Stomach (tissue), 8 donors: ENCODE measurements at regions not wholly inside any gene's neighbourhood (a gene's known extent, or its start where the extent isn't known, plus 50 kb on each side); places are given as distances from the start of the nearest gene placed in this dataset.

ENCODE experiments used
- DNase-seq, 2 donors: peaks; one replicate each; pipeline versions ENCODE4 v3.0.0 to v3.0.0-alpha.2; 2013 to 2019
- H3K27ac ChIP-seq, 5 donors: fragments of 200-600 bp in 4 of 5; sonication (generic) in 4 of 5; one replicate each; pipeline ENCODE4 v1.5.1; 2013 to 2019; ENCODE audit warnings: mild to moderate bottlenecking in 1 of 5, moderate library complexity in 1 of 5
- H3K27me3 ChIP-seq, 3 donors: fragments of 200-600 bp; sonication (generic); one replicate each; pipeline ENCODE4 v1.5.1; 2017 to 2019; ENCODE audit warnings: mixed run types in 1 of 3
- H3K36me3 ChIP-seq, 4 donors: fragments of 200-600 bp; sonication (generic); 1 replicate in 3 of 4; 2 replicates in 1 of 4; pipeline ENCODE4 v1.5.1; 2016 to 2019
- H3K4me1 ChIP-seq, 4 donors: fragments of 200-600 bp; sonication (generic); one replicate each; pipeline ENCODE4 v1.5.1; 2016 to 2019
- H3K4me3 ChIP-seq, 4 donors: fragments of 200-600 bp; sonication (generic) in 3 of 4; one replicate each; pipeline ENCODE4 v1.5.1; 2016 to 2019; ENCODE audit warnings: mild to moderate bottlenecking in 1 of 4
- H3K9me3 ChIP-seq, 4 donors: fragments of 200-600 bp; sonication (generic); one replicate each; pipeline ENCODE4 v1.5.1; 2016 to 2019
- CTCF ChIP-seq, 7 experiments: fragments of 450-650 bp in 4 of 7; fragments of 200-600 bp in 3 of 7; sonication (generic) in 3 of 7; IDR thresholded peaks; one replicate each; pipeline ENCODE4 v1.5.1; 2016 to 2019; ENCODE audit warnings: antibody characterized with exemption in 7 of 7, control low read depth in 2 of 7, mild to moderate bottlenecking in 1 of 7
- EP300 ChIP-seq: sonication (generic); formaldehyde crosslinking; IDR thresholded peaks from one replicate; pipeline ENCODE4 v1.6.1; 2017; ENCODE audit warnings: antibody characterized with exemption
- POLR2A ChIP-seq, 4 donors: fragments of 450-650 bp; IDR thresholded peaks; one replicate each; pipeline ENCODE4 v1.6.1; 2016; ENCODE audit warnings: antibody characterized with exemption in 4 of 4, control low read depth in 2 of 4, mild to moderate bottlenecking in 1 of 4, moderate library complexity in 1 of 4
- POLR2AphosphoS5 ChIP-seq, 3 donors: sonication (generic); formaldehyde crosslinking; IDR thresholded peaks; one replicate each; pipeline ENCODE4 v1.6.1; 2016; ENCODE audit warnings: antibody characterized with exemption in 3 of 3
- WGBS, 5 donors: extraction: QIAGEN DNeasy Blood & Tissue Kit in 3 of 5; methylation state at CpG; one replicate each; pipeline versions ENCODE4 v1.1.5 to v1.1.7; 2013 to 2018; 5-methylcytosine and 5-hydroxymethylcytosine counted together
- intact Hi-C: fragments of 100-400 bp; cut with DNase I; formaldehyde crosslinking; loops from one replicate; pipeline ENCODE4 v1.15.1; 2023; ENCODE audit warnings: low total_unique reads
- donor health status: healthy with polysubstance abuse.
- donor health status: Bipolar disorder and iron deficiency.
- donor health status: healthy.

GRCh38 chrX:109264878-109265277 is 217.0 kb downstream of the GUCY2F start:
- intact Hi-C loops = no loop called here
- no peaks in the 10 kb centered on the region for H3K36me3 ChIP-seq
- no peak overlapping the region for H3K27ac ChIP-seq
- TF ChIP-seq POLR2A (IDR thresholded peaks at IDR 0.05) (no peak), EP300 (no peak), POLR2AphosphoS5 (IDR thresholded peaks at IDR 0.05) (no peak), CTCF (IDR thresholded peaks at IDR 0.05) (no peak)
- peaks cover 0 to 11% (median 5%) of the 10 kb centered on the region in 4 donors for H3K9me3 ChIP-seq
- WGBS, 5 donors = 57 to 81% (median 71%) methylated on average over 1 of the region's 1 CpG
- DNase-seq = no peak
- H3K4me1 ChIP-seq = no peaks in the 10 kb centered on the region
- peaks cover 0 to 8% (median 0%) of the 10 kb centered on the region in 3 donors for H3K27me3 ChIP-seq
- no peak overlapping the region for H3K4me3 ChIP-seq

GRCh38 chrX:109261279-109261678 is 220.6 kb downstream of the GUCY2F start:
- intact Hi-C loops = no loop called here
- H3K9me3 ChIP-seq = peaks cover 0 to 11% (median 5%) of the 10 kb centered on the region in 4 donors
- no peaks in the 10 kb centered on the region for H3K36me3 ChIP-seq
- no peaks in the 10 kb centered on the region for H3K4me1 ChIP-seq
- WGBS, 5 donors = 33 to 61% (median 38%) methylated on average over 2 of the region's 2 CpGs
- DNase-seq = no peak
- no peak overlapping the region for H3K27ac ChIP-seq
- no peaks in the 10 kb centered on the region for H3K27me3 ChIP-seq
- H3K4me3 ChIP-seq = no peak overlapping the region
- TF ChIP-seq POLR2A (IDR thresholded peaks at IDR 0.05) (no peak), CTCF (IDR thresholded peaks at IDR 0.05) (no peak), EP300 (no peak), POLR2AphosphoS5 (IDR thresholded peaks at IDR 0.05) (no peak)

- H3K4me1 ChIP-seq = no peaks in the 10 kb centered on the region
- no peaks in the 10 kb centered on the region for H3K27me3 ChIP-seq
- TF ChIP-seq CTCF (IDR thresholded peaks at IDR 0.05) = no peak
- TF ChIP-seq EP300 = no peak
- no peak for TF ChIP-seq POLR2AphosphoS5 (IDR thresholded peaks at IDR 0.05)
- no peak for TF ChIP-seq POLR2A (IDR thresholded peaks at IDR 0.05)
- no peak overlapping the region for H3K27ac ChIP-seq
- H3K9me3 ChIP-seq = peaks cover 0 to 41% (median 17%) of the 10 kb centered on the region in 4 donors
- DNase-seq = no peak
- no peak overlapping the region for H3K4me3 ChIP-seq
- no peaks in the 10 kb centered on the region for H3K36me3 ChIP-seq
- WGBS, 5 donors = 78 to 93% (median 81%) methylated on average over 2 of the region's 2 CpGs
- intact Hi-C loops = no loop called here
Measured at GRCh38 chrX:109252789-109253188, 229.1 kb downstream of the GUCY2F start.

- WGBS, 5 donors = 0% methylated on average over 1 of the region's 1 CpG
Measured at GRCh38 chrX:109218761-109219160, 263.1 kb downstream of the GUCY2F start.

More at GRCh38 chrX:109218761-109219160, 263.1 kb downstream of the GUCY2F start:
- intact Hi-C loops = no loop called here
- TF ChIP-seq POLR2A (IDR thresholded peaks at IDR 0.05) (no peak), POLR2AphosphoS5 (IDR thresholded peaks at IDR 0.05) (no peak), CTCF (IDR thresholded peaks at IDR 0.05) (no peak), EP300 (no peak)
- no peaks in the 10 kb centered on the region for H3K27me3 ChIP-seq
- peaks cover 0 to 13% (median 2%) of the 10 kb centered on the region in 4 donors for H3K9me3 ChIP-seq
- no peaks in the 10 kb centered on the region for H3K4me1 ChIP-seq
- no peak for DNase-seq
- no peak overlapping the region for H3K4me3 ChIP-seq
- no peaks in the 10 kb centered on the region for H3K36me3 ChIP-seq
- no peak overlapping the region for H3K27ac ChIP-seq
